Lower lobe of right lung (tissue), 2 donors: ENCODE measurements at regions not wholly inside any gene's neighbourhood (a gene's known extent, or its start where the extent isn't known, plus 50 kb on each side); places are given as distances from the start of the nearest gene placed in this dataset.

Experiments used
- ATAC-seq, 2 donors: fragments of 200-7000 bp; cut with Tn5 transposase; one replicate each; pipeline ENCODE4 v1.9.1; 2020 to 2022; ENCODE audit warnings: mild to moderate bottlenecking in 2 of 2, moderate library complexity in 2 of 2
- DNase-seq: peaks from one replicate; pipeline ENCODE4 v3.0.0-alpha.2; 2020
- H3K27ac ChIP-seq: fragments of 200-600 bp; one replicate; pipeline ENCODE4 v1.8.0; 2022
- H3K27me3 ChIP-seq: fragments of 200-600 bp; one replicate; pipeline ENCODE4 v1.8.0; 2022; ENCODE audit warnings: low read depth
- H3K36me3 ChIP-seq: fragments of 200-600 bp; one replicate; pipeline ENCODE4 v1.8.0; 2022; ENCODE audit warnings: mild to moderate bottlenecking
- H3K4me1 ChIP-seq: fragments of 200-600 bp; one replicate; pipeline ENCODE4 v1.8.0; 2022
- H3K4me3 ChIP-seq: fragments of 200-600 bp; one replicate; pipeline ENCODE4 v1.8.0; 2022; ENCODE audit warnings: mild to moderate bottlenecking
- H3K9me3 ChIP-seq: fragments of 200-600 bp; one replicate; pipeline ENCODE4 v1.8.0; 2022
- intact Hi-C: fragments of 100-400 bp; cut with DNase I; formaldehyde crosslinking; loops from one replicate; pipeline ENCODE4 v1.11.0; 2022
- TF ChIP-seq, protein P1 (sequence below): fragments of 200-600 bp; IDR thresholded peaks from one replicate; pipeline ENCODE4 v1.8.0; 2022; ENCODE audit warnings: antibody characterized with exemption, mild to moderate bottlenecking
- donor health status: DM: no; HTN: yes; CAD: no; lungs with severe emphysema.

DNA sequence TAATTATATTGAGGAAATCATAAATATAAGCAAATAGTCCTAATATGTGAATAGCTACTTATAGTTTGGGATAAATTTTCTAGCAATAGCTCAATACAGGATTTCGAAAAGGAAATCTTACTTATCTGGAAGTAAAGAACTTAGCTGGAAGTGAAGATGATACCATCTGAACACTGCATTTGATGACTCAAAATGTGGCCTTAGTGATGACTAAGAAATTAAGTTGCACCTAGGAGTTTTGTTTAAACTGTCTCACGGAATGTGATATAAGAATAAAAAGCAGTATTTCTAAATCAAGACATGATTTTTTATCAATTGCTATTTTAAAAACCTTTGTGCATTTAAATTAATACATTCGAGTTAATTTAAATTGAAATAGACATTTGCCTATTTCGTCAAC, 91.2 kb downstream of the EOMES start:
- ATAC-seq, result no peak
- Histone ChIP-seq H3K4me1 (peaks cover 8% of the 10 kb centered on the region), H3K36me3 (no peaks in the 10 kb centered on the region), H3K9me3 (no peaks in the 10 kb centered on the region), H3K27me3 (no peaks in the 10 kb centered on the region), H3K4me3 (no peak overlapping the region), H3K27ac (no peak overlapping the region)
- DNase-seq, result no peak
- intact Hi-C loops, result no loop called here
- TF ChIP-seq, protein P1, sequence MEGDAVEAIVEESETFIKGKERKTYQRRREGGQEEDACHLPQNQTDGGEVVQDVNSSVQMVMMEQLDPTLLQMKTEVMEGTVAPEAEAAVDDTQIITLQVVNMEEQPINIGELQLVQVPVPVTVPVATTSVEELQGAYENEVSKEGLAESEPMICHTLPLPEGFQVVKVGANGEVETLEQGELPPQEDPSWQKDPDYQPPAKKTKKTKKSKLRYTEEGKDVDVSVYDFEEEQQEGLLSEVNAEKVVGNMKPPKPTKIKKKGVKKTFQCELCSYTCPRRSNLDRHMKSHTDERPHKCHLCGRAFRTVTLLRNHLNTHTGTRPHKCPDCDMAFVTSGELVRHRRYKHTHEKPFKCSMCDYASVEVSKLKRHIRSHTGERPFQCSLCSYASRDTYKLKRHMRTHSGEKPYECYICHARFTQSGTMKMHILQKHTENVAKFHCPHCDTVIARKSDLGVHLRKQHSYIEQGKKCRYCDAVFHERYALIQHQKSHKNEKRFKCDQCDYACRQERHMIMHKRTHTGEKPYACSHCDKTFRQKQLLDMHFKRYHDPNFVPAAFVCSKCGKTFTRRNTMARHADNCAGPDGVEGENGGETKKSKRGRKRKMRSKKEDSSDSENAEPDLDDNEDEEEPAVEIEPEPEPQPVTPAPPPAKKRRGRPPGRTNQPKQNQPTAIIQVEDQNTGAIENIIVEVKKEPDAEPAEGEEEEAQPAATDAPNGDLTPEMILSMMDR, result no peak

DNA sequence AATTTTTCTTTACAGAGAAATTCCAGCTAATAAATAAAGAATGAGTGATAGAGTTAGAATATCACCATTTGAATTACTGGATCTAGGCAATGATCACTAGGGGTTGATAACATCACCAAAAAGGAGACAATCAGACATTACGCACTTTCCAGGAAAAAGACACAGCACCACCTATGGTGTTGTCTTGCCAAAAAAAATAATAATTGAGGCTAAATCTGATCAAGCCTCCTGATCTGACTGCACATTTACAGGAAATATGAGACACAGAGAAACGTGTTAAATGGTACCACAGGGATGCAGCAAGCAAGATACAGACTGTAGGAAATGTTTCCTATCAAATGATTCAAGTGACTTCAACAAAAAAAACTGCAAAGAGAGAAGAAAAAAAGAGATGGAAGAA, 92.8 kb downstream of the EOMES start:
- no peak overlapping the region for H3K4me3 ChIP-seq
- DNase-seq (no peak), ATAC-seq (no peak)
- no peak overlapping the region for H3K27ac ChIP-seq
- peaks cover 14% of the 10 kb centered on the region for H3K4me1 ChIP-seq
- intact Hi-C loops, result no loop called here
- H3K27me3 ChIP-seq, result no peaks in the 10 kb centered on the region
- TF ChIP-seq, protein P1, result no peak
- H3K9me3 ChIP-seq, result no peaks in the 10 kb centered on the region
- no peaks in the 10 kb centered on the region for H3K36me3 ChIP-seq

DNA sequence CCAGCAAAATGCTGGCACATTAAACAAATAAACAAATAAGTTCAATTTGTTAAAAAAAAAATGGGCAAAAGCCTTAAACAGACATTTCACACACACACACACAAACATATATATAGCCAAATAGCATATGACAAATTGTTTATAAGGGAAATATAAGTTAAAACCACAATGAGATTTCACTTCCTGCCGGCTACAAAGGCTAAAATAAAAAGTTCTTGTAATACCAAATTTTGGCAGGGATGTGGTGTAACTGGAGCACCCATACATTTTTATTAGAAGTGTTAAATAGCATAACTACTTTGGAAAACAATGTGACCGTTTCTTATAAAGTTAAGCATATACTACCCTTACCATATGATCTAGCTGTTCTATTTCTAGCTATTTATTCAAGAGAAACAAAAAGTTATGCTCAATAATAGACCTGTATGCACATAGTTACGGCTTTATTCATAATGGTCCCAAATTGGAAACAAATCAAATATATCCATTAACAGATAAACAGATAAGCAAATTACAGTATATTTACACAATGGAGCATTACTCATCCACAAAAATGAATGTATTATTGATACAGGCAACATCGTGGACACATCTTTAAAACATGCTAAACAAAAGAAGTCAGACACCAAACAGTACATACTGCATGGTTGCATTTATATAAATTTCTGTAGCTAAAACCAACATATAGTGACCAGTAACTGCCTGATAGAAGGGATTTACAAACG, 93.9 kb downstream of the EOMES start:
- no peak overlapping the region for H3K4me3 ChIP-seq
- intact Hi-C loops, result no loop called here
- H3K9me3 ChIP-seq, result no peaks in the 10 kb centered on the region
- H3K36me3 ChIP-seq, result no peaks in the 10 kb centered on the region
- DNase-seq (no peak), ATAC-seq (no peak)
- no peaks in the 10 kb centered on the region for H3K27me3 ChIP-seq
- TF ChIP-seq, protein P1, result no peak
- peaks cover 18% of the 10 kb centered on the region for H3K4me1 ChIP-seq
- H3K27ac ChIP-seq, result no peak overlapping the region

DNA sequence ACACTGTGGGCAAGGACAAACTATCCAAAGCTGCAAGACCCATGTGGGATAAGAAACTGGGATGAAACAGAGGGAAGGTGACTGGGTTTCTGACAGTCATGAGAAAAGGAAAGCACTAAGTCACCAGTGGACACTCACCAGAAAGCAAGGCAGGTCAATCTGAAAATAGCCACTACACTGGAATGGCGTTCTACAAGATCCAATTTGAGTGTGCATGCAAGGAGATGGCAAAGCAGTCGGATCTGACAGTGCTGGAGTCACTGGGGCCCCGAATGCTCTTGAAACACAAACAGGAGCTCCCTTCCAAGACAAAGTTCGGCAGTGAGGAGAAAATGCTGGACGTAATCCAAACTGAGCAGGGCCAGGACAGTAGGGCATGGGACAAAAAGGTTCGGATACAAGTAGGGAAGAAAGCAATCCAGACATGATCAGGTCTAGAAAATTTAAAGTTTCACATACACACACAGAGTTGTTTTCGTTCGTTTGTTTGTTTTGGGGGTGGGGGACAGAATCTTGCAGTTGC, 95.5 kb downstream of the EOMES start:
- Histone ChIP-seq H3K27me3 (no peaks in the 10 kb centered on the region), H3K9me3 (no peaks in the 10 kb centered on the region), H3K36me3 (no peaks in the 10 kb centered on the region), H3K4me1 (peaks cover 22% of the 10 kb centered on the region), H3K27ac (no peak overlapping the region), H3K4me3 (no peak overlapping the region)
- ATAC-seq, result no peak
- TF ChIP-seq, protein P1, result no peak
- intact Hi-C loops, result no loop called here
- DNase-seq, result no peak

DNA sequence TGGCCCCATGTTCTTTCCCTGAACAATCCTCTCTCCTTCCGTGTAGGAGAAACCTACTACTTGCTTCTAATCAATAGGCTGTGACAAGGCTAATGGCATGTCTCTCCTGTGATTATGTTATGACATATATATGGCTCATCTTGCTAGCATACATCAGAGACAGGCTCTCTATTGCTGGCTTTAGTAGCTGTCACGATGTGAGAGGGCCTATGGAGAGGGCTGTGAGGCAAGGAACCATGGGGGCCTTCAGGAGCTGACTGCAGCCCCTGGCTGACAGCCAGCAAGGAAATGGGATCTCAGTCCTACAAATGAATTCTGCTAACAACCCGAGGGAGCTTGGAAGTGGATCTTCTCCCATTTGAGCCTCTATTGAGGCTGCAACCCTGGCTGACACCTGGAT, 96.3 kb downstream of the EOMES start:
- no peaks in the 10 kb centered on the region for H3K9me3 ChIP-seq
- ATAC-seq (no peak), DNase-seq (no peak)
- H3K4me1 ChIP-seq, result peaks cover 22% of the 10 kb centered on the region
- H3K36me3 ChIP-seq, result no peaks in the 10 kb centered on the region
- no peak overlapping the region for H3K4me3 ChIP-seq
- intact Hi-C loops, result no loop called here
- no peaks in the 10 kb centered on the region for H3K27me3 ChIP-seq
- no peak overlapping the region for H3K27ac ChIP-seq
- TF ChIP-seq, protein P1, result no peak
